ENCODE measurements at regions not wholly inside any gene's neighbourhood (a gene's known extent, or its start where the extent isn't known, plus 50 kb on each side); places are given as distances from the start of the nearest gene placed in this dataset.

- no peak for DNase-seq (ENCODE audit: low read depth in 4 of 4, low spot score in 3 of 4)
These were observed 85.4 kb upstream of the SLC38A2 start for GRCh38 chr12:46457958-46458357.

GRCh38 chr12:46456356-46457334, 84.1 kb upstream of the SLC38A2 start:
- no peak for DNase-seq (ENCODE audit: low read depth in 4 of 4, low spot score in 3 of 4)

- DNase-seq (ENCODE audit: low read depth in 4 of 4, low spot score in 3 of 4) = no peak
These were observed 83.2 kb upstream of the SLC38A2 start for GRCh38 chr12:46455648-46456352.

- DNase-seq (ENCODE audit: low read depth in 4 of 4, low spot score in 3 of 4) = no peak
These were observed 82.4 kb upstream of the SLC38A2 start for GRCh38 chr12:46454981-46455380.

GRCh38 chr12:46453428-46453827, 80.9 kb upstream of the SLC38A2 start:
- no peak for DNase-seq (ENCODE audit: low read depth in 4 of 4, low spot score in 3 of 4)

GRCh38 chr12:46452776-46453175, 80.2 kb upstream of the SLC38A2 start:
- DNase-seq (ENCODE audit: low read depth in 4 of 4, low spot score in 3 of 4) = no peak

- no peak for DNase-seq (ENCODE audit: low read depth in 4 of 4, low spot score in 3 of 4)
These were observed 79.6 kb upstream of the SLC38A2 start for GRCh38 chr12:46452061-46452615.

GRCh38 chr12:46451276-46452021, 78.9 kb upstream of the SLC38A2 start:
- no peak for DNase-seq (ENCODE audit: low read depth in 4 of 4, low spot score in 3 of 4)

GRCh38 chr12:46450279-46450748, 77.7 kb upstream of the SLC38A2 start:
- no peak for DNase-seq (ENCODE audit: low read depth in 4 of 4, low spot score in 3 of 4)

- no peak for DNase-seq (ENCODE audit: low read depth in 4 of 4, low spot score in 3 of 4)
These were observed 77.3 kb upstream of the SLC38A2 start for GRCh38 chr12:46449856-46450255.

- DNase-seq (ENCODE audit: low read depth in 4 of 4, low spot score in 3 of 4) = no peak
These were observed 76.7 kb upstream of the SLC38A2 start for GRCh38 chr12:46449316-46449715.

- peak in 1 of 4 donors; percentile 46 for DNase-seq (ENCODE audit: low read depth in 4 of 4, low spot score in 3 of 4)
These were observed 74.1 kb upstream of the SLC38A2 start for GRCh38 chr12:46446645-46447044.

GRCh38 chr12:46445551-46446235, 73.1 kb upstream of the SLC38A2 start:
- no peak for DNase-seq (ENCODE audit: low read depth in 4 of 4, low spot score in 3 of 4)

GRCh38 chr12:46445093-46445492, 72.5 kb upstream of the SLC38A2 start:
- no peak for DNase-seq (ENCODE audit: low read depth in 4 of 4, low spot score in 3 of 4)

- DNase-seq (ENCODE audit: low read depth in 4 of 4, low spot score in 3 of 4) = no peak
These were observed 71.2 kb upstream of the SLC38A2 start for GRCh38 chr12:46443594-46444263.

- no peak for DNase-seq (ENCODE audit: low read depth in 4 of 4, low spot score in 3 of 4)
These were observed 70.2 kb upstream of the SLC38A2 start for GRCh38 chr12:46442738-46443137.

GRCh38 chr12:46442239-46442638, 69.7 kb upstream of the SLC38A2 start:
- no peak for DNase-seq (ENCODE audit: low read depth in 4 of 4, low spot score in 3 of 4)

- no peak for DNase-seq (ENCODE audit: low read depth in 4 of 4, low spot score in 3 of 4)
These were observed 67.4 kb upstream of the SLC38A2 start for GRCh38 chr12:46439793-46440511.

Data from left renal pelvis (tissue), 4 donors.